Hepatocyte (in vitro differentiated cells): ENCODE measurements at regions not wholly inside any gene's neighbourhood (a gene's known extent, or its start where the extent isn't known, plus 50 kb on each side); places are given as distances from the start of the nearest gene placed in this dataset.

ENCODE experiments used
- CTCF ChIP-seq: fragments of 200-600 bp; sonication (generic); IDR thresholded peaks from 2 replicates; pipeline ENCODE4 v1.5.1; 2016; ENCODE audit warnings: antibody characterized with exemption, mild to moderate bottlenecking; ENCODE audit not compliant: poor library complexity
- EZH2 ChIP-seq: fragments of 200-600 bp; sonication (generic); IDR thresholded peaks from 2 replicates; pipeline ENCODE4 v1.6.1; 2016; ENCODE audit warnings: antibody characterized with exemption, mild to moderate bottlenecking, borderline replicate concordance
- EZH2phosphoT487 ChIP-seq: fragments of 200-600 bp; sonication (generic); IDR thresholded peaks from one replicate; pipeline ENCODE4 v1.6.1; 2018; ENCODE audit warnings: antibody characterized with exemption, mild to moderate bottlenecking, low read depth, moderate library complexity; ENCODE audit not compliant: unreplicated experiment, severe bottlenecking

GRCh38 chr2:139864821-139865302, 1084.7 kb upstream of the NXPH2 start:
- TF ChIP-seq EZH2 (no peak), CTCF (no peak), EZH2phosphoT487 (no peak)
